OCI-LY3 (cell line): ENCODE measurements at regions not wholly inside any gene's neighbourhood (a gene's known extent, or its start where the extent isn't known, plus 50 kb on each side); places are given as distances from the start of the nearest gene placed in this dataset.

ENCODE experiments used
- EZH2phosphoT487 ChIP-seq: fragments of 200-600 bp; shearing (Covaris generic); IDR thresholded peaks from 2 replicates; pipeline ENCODE4 v1.6.1; 2018; ENCODE audit warnings: antibody characterized with exemption, mixed run types, low read depth
- TF ChIP-seq, protein P1 (sequence below): fragments of 200-600, 300-600 bp; sonication (generic); IDR thresholded peaks from 2 replicates; pipeline ENCODE4 v1.5.1; 2014; ENCODE audit warnings: antibody characterized with exemption, low read length, low read depth

DNA sequence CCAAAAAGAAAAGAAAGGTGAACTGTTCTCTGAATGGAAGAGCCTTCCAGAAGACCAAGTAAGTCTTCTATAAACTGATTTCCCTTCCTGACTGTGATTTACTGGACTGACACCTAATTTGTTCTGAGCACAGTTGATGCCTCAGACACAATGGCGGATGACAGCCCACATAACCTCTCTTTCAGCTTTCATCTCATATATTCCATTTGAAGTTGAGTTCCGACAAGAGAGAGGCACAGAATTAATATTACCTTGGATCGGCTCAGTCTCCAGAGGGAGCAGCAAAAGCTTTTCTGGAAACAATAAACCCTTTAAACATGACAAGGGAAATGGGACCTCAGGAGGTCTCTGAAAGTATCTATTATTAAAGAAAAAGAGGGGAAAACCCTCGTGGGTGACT is 638.7 kb upstream of the SETBP1 start:
- TF ChIP-seq, protein P1, sequence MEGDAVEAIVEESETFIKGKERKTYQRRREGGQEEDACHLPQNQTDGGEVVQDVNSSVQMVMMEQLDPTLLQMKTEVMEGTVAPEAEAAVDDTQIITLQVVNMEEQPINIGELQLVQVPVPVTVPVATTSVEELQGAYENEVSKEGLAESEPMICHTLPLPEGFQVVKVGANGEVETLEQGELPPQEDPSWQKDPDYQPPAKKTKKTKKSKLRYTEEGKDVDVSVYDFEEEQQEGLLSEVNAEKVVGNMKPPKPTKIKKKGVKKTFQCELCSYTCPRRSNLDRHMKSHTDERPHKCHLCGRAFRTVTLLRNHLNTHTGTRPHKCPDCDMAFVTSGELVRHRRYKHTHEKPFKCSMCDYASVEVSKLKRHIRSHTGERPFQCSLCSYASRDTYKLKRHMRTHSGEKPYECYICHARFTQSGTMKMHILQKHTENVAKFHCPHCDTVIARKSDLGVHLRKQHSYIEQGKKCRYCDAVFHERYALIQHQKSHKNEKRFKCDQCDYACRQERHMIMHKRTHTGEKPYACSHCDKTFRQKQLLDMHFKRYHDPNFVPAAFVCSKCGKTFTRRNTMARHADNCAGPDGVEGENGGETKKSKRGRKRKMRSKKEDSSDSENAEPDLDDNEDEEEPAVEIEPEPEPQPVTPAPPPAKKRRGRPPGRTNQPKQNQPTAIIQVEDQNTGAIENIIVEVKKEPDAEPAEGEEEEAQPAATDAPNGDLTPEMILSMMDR: no peak
- no peak for TF ChIP-seq EZH2phosphoT487
